ENCODE measurements at regions not wholly inside any gene's neighbourhood (a gene's known extent, or its start where the extent isn't known, plus 50 kb on each side); places are given as distances from the start of the nearest gene placed in this dataset.

- TF ChIP-seq CTCF (IDR thresholded peaks at IDR 0.05; ENCODE audit: low read depth, low read length): no peak
- TF ChIP-seq MYC (IDR thresholded peaks at IDR 0.05; ENCODE audit: low read depth, low read length): no peak
Observed at GRCh38 chr18:22690556-22690955, 242.6 kb upstream of the RBBP8 start.
